ENCODE measurements at regions not wholly inside any gene's neighbourhood (a gene's known extent, or its start where the extent isn't known, plus 50 kb on each side); places are given as distances from the start of the nearest gene placed in this dataset.
A peak's percentile ranks its signal among the peaks of the same experiment; 100 is the strongest.

DNA sequence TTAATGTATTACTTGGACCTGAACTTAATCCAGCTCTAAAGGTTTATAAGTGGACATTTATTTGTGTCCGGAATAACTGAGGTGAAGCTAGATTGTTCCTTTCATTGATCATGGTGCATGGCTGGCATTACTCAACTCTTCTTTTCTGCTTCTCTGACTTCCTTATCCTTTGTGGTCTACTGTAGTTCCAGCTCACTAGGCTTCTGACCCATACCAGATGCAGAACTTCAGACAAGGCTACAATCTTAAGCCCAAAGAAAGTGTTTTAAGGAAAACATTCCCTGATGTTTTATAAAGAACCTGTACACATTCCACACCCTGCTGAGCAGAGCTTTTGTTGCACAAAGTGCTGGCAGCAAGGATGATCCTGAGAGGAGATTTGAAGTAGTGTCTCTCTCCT lies 250.8 kb upstream of the TGFBR2 start:
- Histone ChIP-seq H3K4me3 (ENCODE audit: low read depth, low read length) (no peak overlapping the region), H3K27me3 (ENCODE audit: control insufficient read depth, insufficient read depth, low read length) (no peaks in the 10 kb centered on the region), H3K36me3 (ENCODE audit: control insufficient read depth, insufficient read depth, low read length) (no peaks in the 10 kb centered on the region)
- TF ChIP-seq, protein P1, sequence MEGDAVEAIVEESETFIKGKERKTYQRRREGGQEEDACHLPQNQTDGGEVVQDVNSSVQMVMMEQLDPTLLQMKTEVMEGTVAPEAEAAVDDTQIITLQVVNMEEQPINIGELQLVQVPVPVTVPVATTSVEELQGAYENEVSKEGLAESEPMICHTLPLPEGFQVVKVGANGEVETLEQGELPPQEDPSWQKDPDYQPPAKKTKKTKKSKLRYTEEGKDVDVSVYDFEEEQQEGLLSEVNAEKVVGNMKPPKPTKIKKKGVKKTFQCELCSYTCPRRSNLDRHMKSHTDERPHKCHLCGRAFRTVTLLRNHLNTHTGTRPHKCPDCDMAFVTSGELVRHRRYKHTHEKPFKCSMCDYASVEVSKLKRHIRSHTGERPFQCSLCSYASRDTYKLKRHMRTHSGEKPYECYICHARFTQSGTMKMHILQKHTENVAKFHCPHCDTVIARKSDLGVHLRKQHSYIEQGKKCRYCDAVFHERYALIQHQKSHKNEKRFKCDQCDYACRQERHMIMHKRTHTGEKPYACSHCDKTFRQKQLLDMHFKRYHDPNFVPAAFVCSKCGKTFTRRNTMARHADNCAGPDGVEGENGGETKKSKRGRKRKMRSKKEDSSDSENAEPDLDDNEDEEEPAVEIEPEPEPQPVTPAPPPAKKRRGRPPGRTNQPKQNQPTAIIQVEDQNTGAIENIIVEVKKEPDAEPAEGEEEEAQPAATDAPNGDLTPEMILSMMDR (IDR thresholded peaks at IDR 0.05; ENCODE audit: insufficient read depth, low read length, poor library complexity, severe bottlenecking): no peak
- DNase-seq (ENCODE audit: low read depth): peak; percentile 68

DNA sequence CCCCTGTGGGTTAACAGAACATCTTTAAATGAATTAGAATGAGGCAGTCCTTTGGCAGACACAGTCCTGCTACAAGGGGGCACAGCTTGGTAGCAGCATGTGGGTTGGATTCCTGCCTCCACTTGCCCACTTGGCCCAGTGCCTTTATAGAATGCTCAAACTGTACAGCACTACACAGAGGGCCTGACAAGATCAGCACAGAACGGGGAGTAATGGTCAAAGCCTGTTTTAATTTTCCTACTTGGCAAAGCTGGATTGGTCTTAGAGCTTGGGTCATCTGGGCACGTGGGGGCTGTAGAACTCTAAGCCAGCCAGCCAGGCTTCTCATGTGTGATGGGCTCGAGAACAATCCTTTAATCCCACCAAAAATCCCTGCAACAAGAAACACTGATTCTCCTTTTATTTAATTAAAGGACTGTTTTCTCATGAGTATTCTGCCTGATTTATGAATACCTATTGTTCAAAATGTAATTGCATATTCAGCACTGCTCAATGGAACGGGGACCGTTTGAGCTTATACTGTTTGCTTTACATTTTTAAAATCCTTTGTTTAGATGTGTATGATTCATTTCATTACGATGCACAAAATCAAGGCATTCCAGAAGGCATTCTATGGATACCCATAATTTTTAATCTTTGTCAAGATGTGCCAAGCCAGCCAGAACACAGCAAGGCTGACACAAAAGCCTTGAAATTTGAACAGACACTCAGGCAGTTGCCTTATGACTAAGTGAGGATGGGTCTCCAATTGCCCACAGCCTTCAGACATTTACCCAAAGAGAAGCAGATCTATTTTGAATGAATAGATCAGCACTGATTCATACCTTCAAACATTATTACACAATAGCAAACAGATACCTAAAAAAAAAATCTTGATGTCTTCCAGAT lies 249.3 kb upstream of the TGFBR2 start:
- Histone ChIP-seq H3K27me3 (ENCODE audit: control insufficient read depth, insufficient read depth, low read length) (no peaks in the 10 kb centered on the region), H3K36me3 (ENCODE audit: control insufficient read depth, insufficient read depth, low read length) (no peaks in the 10 kb centered on the region), H3K4me3 (ENCODE audit: low read depth, low read length) (no peak overlapping the region)
- TF ChIP-seq, protein P1 (IDR thresholded peaks at IDR 0.05; ENCODE audit: insufficient read depth, low read length, poor library complexity, severe bottlenecking): no peak
- DNase-seq (ENCODE audit: low read depth): no peak

DNA sequence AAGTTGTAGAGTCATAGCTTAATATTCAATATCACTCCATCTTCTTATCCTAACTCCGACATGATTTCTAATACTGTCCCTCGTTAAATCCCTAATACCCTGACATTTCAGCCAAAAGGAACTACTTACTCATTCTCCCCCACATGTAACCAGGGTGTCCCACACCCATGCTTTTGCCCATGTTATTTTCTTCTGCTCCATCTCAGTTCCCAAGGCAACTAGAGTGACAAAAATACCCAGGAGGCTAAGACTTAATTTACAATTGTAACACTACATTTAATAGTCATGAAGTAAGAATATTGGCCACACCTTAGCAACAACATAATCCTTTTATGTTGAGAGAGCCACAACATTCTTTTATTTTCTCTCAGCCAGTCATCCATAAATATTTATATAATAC lies 248.5 kb upstream of the TGFBR2 start:
- no peaks in the 10 kb centered on the region for H3K27me3 ChIP-seq (ENCODE audit: control insufficient read depth, insufficient read depth, low read length)
- TF ChIP-seq, protein P1 (IDR thresholded peaks at IDR 0.05; ENCODE audit: insufficient read depth, low read length, poor library complexity, severe bottlenecking): no peak
- no peak for DNase-seq (ENCODE audit: low read depth)
- no peaks in the 10 kb centered on the region for H3K36me3 ChIP-seq (ENCODE audit: control insufficient read depth, insufficient read depth, low read length)
- no peak overlapping the region for H3K4me3 ChIP-seq (ENCODE audit: low read depth, low read length)

DNA sequence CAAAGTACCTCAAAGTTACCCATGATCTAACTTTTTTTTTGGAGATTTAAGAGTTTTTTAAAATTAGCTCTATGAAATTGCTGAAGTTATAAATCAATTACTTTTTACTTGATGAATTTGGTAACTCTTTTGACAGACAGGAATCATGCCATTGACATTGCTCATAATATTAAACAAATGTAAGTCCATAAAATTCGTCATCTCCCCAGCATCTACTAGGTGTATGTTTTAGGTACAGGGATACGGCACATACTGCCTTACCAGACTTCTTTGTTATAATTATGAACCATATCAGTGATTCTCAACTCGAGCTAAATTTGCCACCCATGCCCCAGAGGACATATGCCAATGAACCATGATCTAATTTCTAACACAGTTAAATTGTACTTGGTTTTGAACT lies 247.5 kb upstream of the TGFBR2 start:
- no peak for DNase-seq (ENCODE audit: low read depth)
- H3K36me3 ChIP-seq (ENCODE audit: control insufficient read depth, insufficient read depth, low read length): no peaks in the 10 kb centered on the region
- H3K27me3 ChIP-seq (ENCODE audit: control insufficient read depth, insufficient read depth, low read length): no peaks in the 10 kb centered on the region
- H3K4me3 ChIP-seq (ENCODE audit: low read depth, low read length): no peak overlapping the region
- TF ChIP-seq, protein P1 (IDR thresholded peaks at IDR 0.05; ENCODE audit: insufficient read depth, low read length, poor library complexity, severe bottlenecking): no peak

DNA sequence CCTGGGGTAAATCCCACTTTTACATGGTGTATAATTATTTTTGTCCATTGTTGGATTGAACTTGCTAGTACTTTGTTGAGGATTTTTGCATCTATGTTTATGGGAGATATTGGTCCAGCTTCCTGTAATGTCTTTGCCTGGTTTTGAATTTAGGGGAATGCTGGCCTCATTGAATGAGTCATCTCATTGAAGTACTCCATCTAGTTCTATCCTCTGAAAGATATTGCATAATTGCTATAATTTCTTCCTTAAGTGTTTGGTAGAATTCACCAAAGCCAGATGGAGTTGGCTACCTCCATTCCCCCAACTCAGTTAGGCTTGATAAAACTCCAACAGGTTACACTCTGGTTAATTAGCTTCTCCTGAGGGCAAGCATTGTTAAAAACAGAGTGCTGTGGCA lies 237.4 kb upstream of the TGFBR2 start:
- no peaks in the 10 kb centered on the region for H3K36me3 ChIP-seq (ENCODE audit: control insufficient read depth, insufficient read depth, low read length)
- no peak overlapping the region for H3K4me3 ChIP-seq (ENCODE audit: low read depth, low read length)
- no peaks in the 10 kb centered on the region for H3K27me3 ChIP-seq (ENCODE audit: control insufficient read depth, insufficient read depth, low read length)
- DNase-seq (ENCODE audit: low read depth): no peak
- TF ChIP-seq, protein P1 (IDR thresholded peaks at IDR 0.05; ENCODE audit: insufficient read depth, low read length, poor library complexity, severe bottlenecking): no peak
